ENCODE measurements at regions not wholly inside any gene's neighbourhood (a gene's known extent, or its start where the extent isn't known, plus 50 kb on each side); places are given as distances from the start of the nearest gene placed in this dataset.
"Not testable (repeated sequence)": the region's sequence is repeated elsewhere in the genome, so short reads cannot be mapped to it uniquely, and the experiment has no call there.

DNA sequence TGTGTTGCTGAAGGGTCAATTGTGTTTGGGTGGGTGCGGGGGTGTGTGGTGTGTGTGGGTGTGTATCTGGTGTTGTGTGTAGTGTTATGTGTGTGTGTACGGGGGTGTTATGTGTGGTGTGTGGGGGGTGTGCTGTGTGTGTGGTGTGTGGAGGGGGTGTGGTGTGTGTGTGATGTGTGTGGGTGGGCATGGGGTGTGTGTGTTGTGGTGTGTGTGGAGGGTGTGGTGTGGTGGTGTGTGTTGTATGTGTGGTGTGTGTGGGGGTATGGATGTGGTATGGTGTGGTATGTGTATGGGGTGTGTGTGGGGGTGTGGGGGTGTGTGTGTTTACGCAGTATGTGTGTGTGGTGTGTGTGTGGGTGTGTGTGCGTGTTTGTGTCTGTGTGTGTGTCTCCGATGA lies 110.8 kb downstream of the ZNF22 start:
- H3K27me3 ChIP-seq: no peaks in the 10 kb centered on the region
- H3K4me1 ChIP-seq: no peaks in the 10 kb centered on the region
- H3K4me3 ChIP-seq: no peak overlapping the region
- no peaks in the 10 kb centered on the region for H3K9me3 ChIP-seq
- no peak overlapping the region for H3K9ac ChIP-seq
- no peak overlapping the region for H3K4me2 ChIP-seq
- TF ChIP-seq Cebpa-rat (IDR thresholded peaks at IDR 0.05): no peak
- no peaks in the 10 kb centered on the region for H4K20me1 ChIP-seq
- H3K36me3 ChIP-seq: no peaks in the 10 kb centered on the region
- H3K27ac ChIP-seq: no peak overlapping the region

DNA sequence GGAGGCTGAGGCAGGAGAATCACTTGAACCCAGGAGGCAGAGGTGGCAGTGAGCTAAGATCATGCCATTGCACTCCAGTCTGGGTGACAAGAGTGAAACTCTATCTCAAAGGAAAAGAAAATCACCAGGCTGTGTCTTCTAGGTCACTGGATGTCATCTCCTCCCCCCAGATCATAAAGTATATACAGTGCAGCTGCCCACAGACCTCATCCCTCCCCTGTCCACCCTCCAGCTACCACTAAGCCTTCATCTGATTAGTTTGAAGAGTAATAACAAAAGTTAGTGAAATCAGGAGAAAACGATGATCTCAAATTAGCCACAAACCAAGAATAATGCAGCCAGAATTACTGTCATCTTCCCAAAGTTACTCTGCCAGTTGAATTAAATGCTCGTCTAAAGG lies 117.2 kb downstream of the ZNF22 start:
- H4K20me1 ChIP-seq, H3K27me3 ChIP-seq, H3K36me3 ChIP-seq: not testable (repeated sequence)

DNA sequence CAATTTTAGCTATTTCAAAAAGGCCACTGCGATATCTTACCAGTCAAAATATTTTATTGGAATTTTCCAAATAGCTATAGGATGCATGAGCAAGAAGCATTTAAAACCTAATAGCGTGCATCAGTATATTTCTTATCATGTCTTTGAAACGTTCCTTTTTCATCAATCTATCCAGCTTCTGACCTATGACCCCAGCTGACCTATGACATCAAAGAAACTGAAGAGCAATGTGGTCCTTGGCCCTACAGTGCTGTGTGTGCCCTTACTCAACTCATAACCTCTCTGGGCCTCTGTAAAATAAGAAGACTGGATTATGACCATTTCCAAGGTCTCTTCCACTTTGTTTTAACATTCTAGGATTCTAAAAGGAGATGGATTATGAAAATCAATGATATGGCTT lies 118.2 kb downstream of the ZNF22 start:
- Histone ChIP-seq H3K36me3 (no peaks in the 10 kb centered on the region), H3K4me3 (no peak overlapping the region), H3K4me2 (no peak overlapping the region), H3K27me3 (no peaks in the 10 kb centered on the region), H4K20me1 (no peaks in the 10 kb centered on the region), H3K4me1 (no peaks in the 10 kb centered on the region), H3K9ac (no peak overlapping the region), H3K9me3 (no peaks in the 10 kb centered on the region), H3K27ac (no peak overlapping the region)
- TF ChIP-seq Cebpa-rat (IDR thresholded peaks at IDR 0.05): no peak

More for the DNA sequence above, 117.2 kb downstream of the ZNF22 start:
- H3K4me3 ChIP-seq, H3K9ac ChIP-seq, H3K27ac ChIP-seq, H3K4me2 ChIP-seq, H3K9me3 ChIP-seq, H3K4me1 ChIP-seq: not testable (repeated sequence)

DNA sequence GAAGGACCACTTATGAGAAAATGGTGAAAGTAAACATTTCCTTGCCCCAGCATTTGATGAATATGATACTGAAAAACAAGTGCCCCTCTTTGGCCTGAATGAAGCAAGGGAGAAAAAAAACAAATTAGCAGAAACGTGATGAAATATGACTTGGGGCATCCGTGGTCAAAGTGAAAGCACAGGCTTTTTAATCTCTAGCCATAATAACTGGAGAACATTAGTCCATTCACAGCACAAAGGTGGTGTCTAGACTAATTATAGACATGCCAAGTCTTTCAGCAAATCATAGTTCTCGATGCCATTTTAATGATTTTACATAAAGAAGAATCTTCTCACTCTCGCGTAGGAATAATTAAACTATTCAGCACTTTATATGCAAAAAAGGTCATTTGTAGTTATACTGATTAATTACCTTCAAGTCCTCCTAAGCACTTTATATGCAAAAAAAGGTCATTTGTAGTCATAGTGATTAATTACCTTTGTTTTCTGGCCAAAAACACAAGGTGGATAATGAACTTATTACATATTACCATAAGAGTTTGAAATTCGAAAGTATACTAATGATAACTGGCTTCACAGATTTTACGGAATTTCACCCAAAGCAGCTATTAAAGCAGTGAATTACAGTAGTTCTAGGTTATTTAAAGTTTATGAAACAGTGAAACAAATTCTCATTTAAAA lies 121.6 kb downstream of the ZNF22 start:
- H3K9me3 ChIP-seq, H3K27ac ChIP-seq, H3K9ac ChIP-seq, H3K36me3 ChIP-seq, H3K4me3 ChIP-seq, H4K20me1 ChIP-seq, H3K27me3 ChIP-seq, H3K4me1 ChIP-seq, H3K4me2 ChIP-seq: not testable (repeated sequence)

DNA sequence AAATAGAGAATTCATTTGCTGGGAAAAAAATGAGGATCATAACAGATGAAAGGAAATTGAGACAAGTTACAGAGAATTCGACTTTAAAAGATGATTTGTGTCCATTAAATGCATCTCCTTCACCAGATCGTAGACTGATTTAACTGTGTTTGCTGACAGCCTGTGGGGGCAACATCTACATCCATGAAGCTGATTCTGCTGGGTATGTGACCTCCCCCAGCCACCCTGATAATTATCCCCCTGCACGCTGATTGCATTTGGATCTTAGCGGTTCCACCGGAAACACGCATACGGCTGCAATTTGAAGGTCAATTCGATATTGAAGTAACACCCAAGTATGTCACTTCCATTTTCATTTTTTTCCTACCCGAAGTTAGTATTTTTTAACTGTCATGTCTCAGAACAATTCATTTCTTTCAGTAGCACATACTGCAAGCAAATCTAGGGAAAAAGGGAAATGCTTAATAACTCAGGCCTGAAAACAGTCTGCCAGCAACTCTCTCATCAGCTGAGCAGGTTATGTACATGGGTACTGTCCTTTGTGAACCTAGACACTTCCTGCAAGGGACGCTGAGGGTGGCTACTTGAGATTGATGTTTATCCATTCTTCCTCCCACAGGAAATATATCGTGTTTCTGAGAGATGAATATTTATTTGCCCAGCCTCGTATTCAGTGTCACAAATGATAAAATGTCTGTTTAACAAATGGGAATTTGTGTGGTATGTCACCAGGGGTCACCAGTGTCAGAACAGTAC lies 134.9 kb downstream of the ZNF22 start:
- Histone ChIP-seq H3K4me2 (no peak overlapping the region), H3K36me3 (no peaks in the 10 kb centered on the region), H3K4me3 (no peak overlapping the region), H3K27me3 (no peaks in the 10 kb centered on the region), H3K9me3 (no peaks in the 10 kb centered on the region), H3K27ac (no peak overlapping the region), H3K4me1 (0 out of 2 replicates have a peak, but pooled peaks cover 4% of the 10 kb centered on the region), H4K20me1 (no peaks in the 10 kb centered on the region), H3K9ac (no peak overlapping the region)
- TF ChIP-seq Cebpa-rat (IDR thresholded peaks at IDR 0.05): no peak

DNA sequence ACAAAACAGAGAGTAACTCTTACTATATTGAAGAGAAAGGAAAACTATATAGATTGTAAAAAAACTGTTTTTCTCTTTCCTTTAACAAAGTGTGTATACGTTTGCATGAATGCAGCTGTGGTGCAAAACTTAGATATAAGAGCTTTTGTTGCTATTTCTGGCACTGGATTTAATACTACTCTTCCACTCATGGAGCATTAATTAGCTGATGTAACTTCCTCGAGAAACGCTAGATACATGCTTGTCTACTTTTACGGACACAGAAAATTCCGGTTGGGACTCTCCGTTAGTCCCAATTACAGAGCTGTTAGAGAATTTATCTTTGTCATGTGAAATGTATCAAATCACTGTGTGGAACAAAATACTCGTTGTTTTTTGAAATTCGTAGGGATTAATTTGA lies 135.5 kb downstream of the ZNF22 start:
- Histone ChIP-seq H4K20me1 (no peaks in the 10 kb centered on the region), H3K27me3 (no peaks in the 10 kb centered on the region), H3K4me1 (0 out of 2 replicates have a peak, but pooled peaks cover 4% of the 10 kb centered on the region), H3K4me2 (no peak overlapping the region), H3K9me3 (no peaks in the 10 kb centered on the region), H3K36me3 (no peaks in the 10 kb centered on the region), H3K9ac (no peak overlapping the region), H3K4me3 (no peak overlapping the region), H3K27ac (no peak overlapping the region)
- TF ChIP-seq Cebpa-rat (IDR thresholded peaks at IDR 0.05): no peak

DNA sequence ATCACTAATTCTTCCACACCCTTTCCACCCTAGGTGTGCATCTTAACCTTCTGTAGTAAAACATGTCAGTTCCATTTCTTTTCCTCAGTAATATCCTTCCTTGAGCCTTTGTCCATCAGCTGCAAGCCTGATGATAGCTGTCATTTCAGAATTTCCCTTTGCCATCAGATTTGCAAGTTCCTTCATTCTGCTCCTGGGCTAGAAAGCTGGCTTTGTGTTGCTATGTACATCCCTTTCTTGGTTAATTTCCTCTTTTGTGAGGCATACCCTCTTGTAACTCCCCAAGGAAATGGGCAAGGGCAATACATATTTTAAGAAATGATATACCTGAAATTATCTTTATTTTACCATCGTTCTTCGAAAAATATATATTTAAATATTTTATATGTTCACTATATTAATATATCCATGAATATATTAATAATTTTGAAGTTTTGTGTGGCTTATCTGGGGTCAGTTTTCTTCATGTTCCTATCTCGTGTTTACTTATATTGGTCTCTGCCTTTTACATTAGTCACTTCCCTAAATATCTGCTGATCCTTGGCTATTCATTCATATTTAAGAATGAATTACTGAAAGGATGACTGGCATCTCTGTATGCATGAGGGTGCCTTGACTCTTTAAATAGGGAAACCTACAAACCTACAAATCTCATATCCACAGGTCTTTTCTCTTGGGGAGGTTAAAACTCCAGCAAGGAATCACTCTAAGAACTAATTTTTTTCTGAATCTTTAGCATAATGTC lies 143.8 kb downstream of the ZNF22 start:
- no peaks in the 10 kb centered on the region for H3K36me3 ChIP-seq
- no peaks in the 10 kb centered on the region for H4K20me1 ChIP-seq
- H3K9ac ChIP-seq: no peak overlapping the region
- no peak overlapping the region for H3K4me2 ChIP-seq
- no peaks in the 10 kb centered on the region for H3K4me1 ChIP-seq
- no peak for TF ChIP-seq Cebpa-rat (IDR thresholded peaks at IDR 0.05)
- no peak overlapping the region for H3K27ac ChIP-seq
- H3K27me3 ChIP-seq: no peaks in the 10 kb centered on the region
- H3K4me3 ChIP-seq: no peak overlapping the region
- H3K9me3 ChIP-seq: no peaks in the 10 kb centered on the region

DNA sequence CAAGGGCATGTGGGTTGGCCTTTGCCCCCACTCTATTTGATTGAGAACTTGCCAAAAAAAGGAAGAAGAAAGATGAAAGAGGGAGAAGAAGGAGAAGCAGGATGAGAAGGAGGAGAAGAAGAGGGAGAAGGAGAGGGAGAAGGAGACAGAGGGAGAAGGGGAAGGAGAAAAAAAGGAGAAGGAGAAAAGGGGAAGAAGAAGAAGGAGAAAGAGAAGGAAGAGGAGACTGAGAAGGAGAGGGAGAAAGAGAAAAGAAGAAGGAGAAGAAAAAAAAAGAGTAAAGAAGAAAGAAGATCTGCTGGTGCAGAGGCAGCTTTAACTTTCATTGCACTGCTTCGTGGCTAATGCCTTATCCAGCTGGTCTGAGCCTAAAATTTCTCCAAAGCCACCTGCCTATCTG lies 144.4 kb downstream of the ZNF22 start:
- H3K36me3 ChIP-seq, H4K20me1 ChIP-seq, H3K9ac ChIP-seq, H3K4me2 ChIP-seq, H3K9me3 ChIP-seq, H3K4me1 ChIP-seq, H3K27ac ChIP-seq, H3K4me3 ChIP-seq, H3K27me3 ChIP-seq: not testable (repeated sequence)

DNA sequence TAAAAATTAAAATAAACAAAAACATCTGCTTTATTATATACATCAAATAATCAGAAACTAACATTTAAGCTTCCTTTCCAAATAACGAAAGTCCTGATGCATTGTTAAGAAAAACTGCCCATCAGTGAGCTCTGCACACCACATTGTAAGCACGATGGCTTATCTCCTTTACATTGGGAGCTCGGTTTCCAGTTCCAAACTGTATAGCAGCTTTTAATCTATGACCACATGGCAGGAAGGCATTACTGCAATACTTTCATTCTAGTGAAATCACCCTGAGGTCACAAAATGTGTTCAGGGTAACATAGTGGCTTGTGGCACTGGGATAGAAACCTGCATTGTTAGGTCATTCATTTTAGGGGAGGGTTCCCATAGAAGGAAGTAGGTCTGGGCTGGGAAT lies 146.3 kb downstream of the ZNF22 start:
- Histone ChIP-seq H3K36me3 (no peaks in the 10 kb centered on the region), H3K4me2 (no peak overlapping the region), H4K20me1 (no peaks in the 10 kb centered on the region), H3K9me3 (no peaks in the 10 kb centered on the region), H3K4me3 (no peak overlapping the region), H3K27ac (no peak overlapping the region), H3K9ac (no peak overlapping the region), H3K4me1 (no peaks in the 10 kb centered on the region), H3K27me3 (no peaks in the 10 kb centered on the region)
- no peak for TF ChIP-seq Cebpa-rat (IDR thresholded peaks at IDR 0.05)

DNA sequence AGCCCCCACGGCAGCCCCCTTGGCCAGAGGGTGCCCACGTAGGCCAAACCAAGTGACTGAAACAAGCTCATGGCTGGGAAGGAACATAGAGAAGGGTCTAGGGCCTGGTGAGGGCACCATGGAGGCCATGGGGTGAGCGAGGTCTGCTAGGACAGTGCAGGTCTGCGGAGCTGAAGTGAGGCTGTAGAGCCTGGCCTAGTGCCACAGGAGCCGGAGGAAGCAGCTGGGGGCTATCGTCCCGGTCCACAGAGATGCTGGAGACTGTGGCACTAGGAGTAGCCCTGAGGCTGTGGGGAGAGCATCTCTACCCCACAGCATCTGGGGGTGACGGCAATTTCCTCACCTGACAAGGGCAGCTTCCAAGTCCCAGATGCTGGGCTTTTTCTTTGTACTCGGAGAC lies 150.3 kb downstream of the ZNF22 start:
- no peak overlapping the region for H3K4me3 ChIP-seq
- no peak overlapping the region for H3K4me2 ChIP-seq
- TF ChIP-seq Cebpa-rat (IDR thresholded peaks at IDR 0.05): no peak
- H3K4me1 ChIP-seq: no peaks in the 10 kb centered on the region
- H3K27me3 ChIP-seq: no peaks in the 10 kb centered on the region
- no peaks in the 10 kb centered on the region for H3K9me3 ChIP-seq
- H3K9ac ChIP-seq: no peak overlapping the region
- H3K36me3 ChIP-seq: no peaks in the 10 kb centered on the region
- H4K20me1 ChIP-seq: no peaks in the 10 kb centered on the region
- H3K27ac ChIP-seq: no peak overlapping the region
